ENCODE measurements at regions not wholly inside any gene's neighbourhood (a gene's known extent, or its start where the extent isn't known, plus 50 kb on each side); places are given as distances from the start of the nearest gene placed in this dataset.

- Histone ChIP-seq H3K27ac (no peak overlapping the region), H3K4me1 (no peaks in the 10 kb centered on the region), H3K27me3 (no peaks in the 10 kb centered on the region), H3K36me3 (no peaks in the 10 kb centered on the region), H3K9me3 (no peaks in the 10 kb centered on the region), H3K4me3 (no peak overlapping the region)
- no peak for TF ChIP-seq CTCF (IDR thresholded peaks at IDR 0.05)
- no peak for DNase-seq
- intact Hi-C loops (cut with DNase I; ENCODE audit: low total_unique reads) = no loop called here
Observed at GRCh38 chr11:96894587-96894986, 504.8 kb downstream of the JRKL start.

- H3K27me3 ChIP-seq = no peaks in the 10 kb centered on the region
- DNase-seq = no peak
- H3K36me3 ChIP-seq = no peaks in the 10 kb centered on the region
- intact Hi-C loops (cut with DNase I; ENCODE audit: low total_unique reads) = no loop called here
- no peak for TF ChIP-seq CTCF (IDR thresholded peaks at IDR 0.05)
- H3K27ac ChIP-seq = no peak overlapping the region
- H3K9me3 ChIP-seq = no peaks in the 10 kb centered on the region
- H3K4me3 ChIP-seq = no peak overlapping the region
- no peaks in the 10 kb centered on the region for H3K4me1 ChIP-seq
Observed at GRCh38 chr11:96899971-96900370, 510.2 kb downstream of the JRKL start.

GRCh38 chr11:96905143-96905542 is 515.3 kb downstream of the JRKL start:
- no peaks in the 10 kb centered on the region for H3K36me3 ChIP-seq
- H3K4me1 ChIP-seq = no peaks in the 10 kb centered on the region
- H3K9me3 ChIP-seq = no peaks in the 10 kb centered on the region
- TF ChIP-seq CTCF (IDR thresholded peaks at IDR 0.05) = no peak
- no peak for DNase-seq
- no peaks in the 10 kb centered on the region for H3K27me3 ChIP-seq
- intact Hi-C loops (cut with DNase I; ENCODE audit: low total_unique reads) = no loop called here
- H3K4me3 ChIP-seq = no peak overlapping the region
- no peak overlapping the region for H3K27ac ChIP-seq

GRCh38 chr11:96905663-96906062 is 515.9 kb downstream of the JRKL start:
- DNase-seq = no peak
- no peak for TF ChIP-seq CTCF (IDR thresholded peaks at IDR 0.05)
- no peaks in the 10 kb centered on the region for H3K4me1 ChIP-seq
- H3K27ac ChIP-seq = no peak overlapping the region
- H3K9me3 ChIP-seq = no peaks in the 10 kb centered on the region
- H3K27me3 ChIP-seq = no peaks in the 10 kb centered on the region
- intact Hi-C loops (cut with DNase I; ENCODE audit: low total_unique reads) = no loop called here
- no peaks in the 10 kb centered on the region for H3K36me3 ChIP-seq
- H3K4me3 ChIP-seq = no peak overlapping the region

GRCh38 chr11:96906476-96906875 is 516.7 kb downstream of the JRKL start:
- Histone ChIP-seq H3K9me3 (no peaks in the 10 kb centered on the region), H3K27ac (no peak overlapping the region), H3K4me3 (no peak overlapping the region), H3K36me3 (no peaks in the 10 kb centered on the region), H3K4me1 (no peaks in the 10 kb centered on the region), H3K27me3 (no peaks in the 10 kb centered on the region)
- intact Hi-C loops (cut with DNase I; ENCODE audit: low total_unique reads) = no loop called here
- DNase-seq = no peak
- TF ChIP-seq CTCF (IDR thresholded peaks at IDR 0.05) = no peak

GRCh38 chr11:96925862-96926261 is 536.0 kb downstream of the JRKL start:
- Histone ChIP-seq H3K4me1 (no peaks in the 10 kb centered on the region), H3K9me3 (no peaks in the 10 kb centered on the region), H3K27me3 (no peaks in the 10 kb centered on the region), H3K4me3 (no peak overlapping the region), H3K27ac (no peak overlapping the region), H3K36me3 (no peaks in the 10 kb centered on the region)
- DNase-seq = no peak
- intact Hi-C loops (cut with DNase I; ENCODE audit: low total_unique reads) = no loop called here
- no peak for TF ChIP-seq CTCF (IDR thresholded peaks at IDR 0.05)

Data from tibial artery (tissue), 4 donors.